Fibroblast of skin of right quadriceps (primary cell): ENCODE measurements at regions not wholly inside any gene's neighbourhood (a gene's known extent, or its start where the extent isn't known, plus 50 kb on each side); places are given as distances from the start of the nearest gene placed in this dataset.

Source experiments
- DNase-seq: peaks from one replicate; pipeline ENCODE4 v3.0.0-alpha.2; 2013

DNA sequence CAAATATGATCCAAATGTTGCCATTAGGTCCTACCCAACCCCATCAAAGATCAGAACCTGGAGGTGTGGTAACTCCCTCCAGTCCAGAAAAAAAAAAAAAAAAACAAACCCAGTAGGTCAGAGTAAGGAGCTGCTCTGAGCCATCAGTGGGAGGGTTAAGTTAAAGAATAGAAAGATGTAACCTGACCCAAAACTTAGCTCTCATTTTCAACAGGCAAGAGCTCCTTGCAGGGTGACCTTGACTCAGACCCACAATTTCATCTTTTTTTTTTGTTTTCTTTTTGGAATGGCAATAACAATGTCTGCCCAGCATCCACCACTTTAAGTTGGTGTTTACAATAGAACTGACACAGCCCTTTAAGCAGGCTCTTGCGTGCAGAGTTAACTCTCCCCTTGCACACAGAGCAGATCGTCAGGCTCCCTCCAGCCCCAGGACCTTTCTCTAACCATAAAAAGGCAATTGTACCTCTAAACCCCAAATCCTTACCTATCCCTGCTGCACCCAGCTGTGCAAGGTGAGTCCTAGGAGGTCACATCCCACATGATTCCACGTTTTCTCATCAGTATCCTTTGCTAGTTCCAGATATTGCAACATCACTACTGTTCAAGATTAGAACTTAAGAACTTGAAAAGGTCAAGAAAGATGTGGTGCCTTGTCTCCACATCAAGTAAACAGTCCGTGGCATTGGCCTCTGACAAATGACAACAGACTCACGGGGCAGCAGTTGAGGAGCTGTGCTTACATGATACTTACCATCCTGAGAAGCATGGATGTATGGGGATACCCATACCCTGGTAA, 178.6 kb upstream of the EEA1 start:
- DNase-seq, result no peak

DNA sequence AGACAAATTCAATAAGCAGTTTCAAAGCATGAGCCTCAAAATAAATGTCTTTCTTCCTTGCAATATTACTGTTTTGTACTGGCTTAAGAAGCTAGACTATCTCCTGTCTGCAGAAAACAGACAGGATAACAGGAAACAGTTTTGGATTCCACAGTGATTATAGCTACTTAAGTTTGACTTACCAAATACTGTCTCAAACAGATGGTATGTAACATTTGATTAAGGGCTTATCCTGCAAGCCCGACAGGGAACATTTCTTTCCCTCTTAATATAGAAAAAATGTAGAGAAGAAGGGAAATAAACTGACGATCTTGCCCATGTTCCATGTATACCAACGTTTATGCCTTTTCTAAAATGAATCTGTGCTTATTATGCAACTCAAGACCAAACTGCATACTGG, 179.9 kb upstream of the EEA1 start:
- DNase-seq, result peak; percentile 81

DNA sequence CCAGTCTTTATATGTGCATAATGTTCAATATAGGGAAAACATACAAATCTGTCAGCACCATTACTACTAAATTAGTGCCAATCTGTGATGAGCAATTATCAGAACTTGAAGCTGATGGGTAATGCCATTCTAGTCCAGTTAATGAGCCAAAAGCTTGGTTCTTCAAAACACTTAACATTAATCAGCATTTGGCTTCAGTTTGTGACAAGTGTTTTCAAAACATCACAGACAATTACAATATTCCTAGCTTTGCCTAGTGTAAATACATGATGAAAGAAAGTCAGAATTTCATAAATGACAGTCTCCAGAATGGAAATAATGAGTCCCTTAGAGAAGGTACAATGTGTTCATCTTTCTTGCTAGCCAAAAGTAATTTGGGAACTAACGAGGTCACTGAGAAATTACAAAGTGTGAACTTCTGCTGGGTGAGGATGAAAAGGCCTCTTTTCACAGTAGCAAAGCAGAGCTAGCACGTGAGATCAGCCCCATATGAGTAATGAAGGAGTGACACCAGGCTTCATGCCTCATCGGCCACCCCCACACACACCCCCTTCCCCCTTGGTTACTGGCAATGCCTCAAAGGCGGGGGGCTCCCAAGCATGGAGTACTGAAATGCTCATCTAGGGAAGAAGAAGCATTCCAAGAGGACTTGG, 180.6 kb upstream of the EEA1 start:
- DNase-seq, result peak; percentile 58

DNA sequence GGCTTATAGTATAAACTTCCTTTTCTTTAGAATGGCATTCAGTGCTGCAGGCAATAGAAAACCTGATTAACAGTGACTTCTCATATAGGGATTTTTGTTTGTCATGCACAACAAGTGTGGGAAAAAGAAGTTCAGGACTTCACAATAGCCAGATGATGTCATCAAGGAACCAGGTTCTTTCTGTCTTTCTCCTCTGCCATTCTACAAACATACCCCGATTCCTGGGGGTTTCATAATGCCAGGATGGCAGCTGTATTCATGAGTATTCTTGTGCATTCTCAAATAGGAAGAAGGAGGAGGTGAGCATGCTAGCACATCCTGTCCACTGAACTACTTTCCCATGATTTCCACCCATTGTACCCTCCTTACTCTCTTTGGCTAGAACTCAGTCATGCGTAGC, 182.7 kb upstream of the EEA1 start:
- DNase-seq, result no peak

DNA sequence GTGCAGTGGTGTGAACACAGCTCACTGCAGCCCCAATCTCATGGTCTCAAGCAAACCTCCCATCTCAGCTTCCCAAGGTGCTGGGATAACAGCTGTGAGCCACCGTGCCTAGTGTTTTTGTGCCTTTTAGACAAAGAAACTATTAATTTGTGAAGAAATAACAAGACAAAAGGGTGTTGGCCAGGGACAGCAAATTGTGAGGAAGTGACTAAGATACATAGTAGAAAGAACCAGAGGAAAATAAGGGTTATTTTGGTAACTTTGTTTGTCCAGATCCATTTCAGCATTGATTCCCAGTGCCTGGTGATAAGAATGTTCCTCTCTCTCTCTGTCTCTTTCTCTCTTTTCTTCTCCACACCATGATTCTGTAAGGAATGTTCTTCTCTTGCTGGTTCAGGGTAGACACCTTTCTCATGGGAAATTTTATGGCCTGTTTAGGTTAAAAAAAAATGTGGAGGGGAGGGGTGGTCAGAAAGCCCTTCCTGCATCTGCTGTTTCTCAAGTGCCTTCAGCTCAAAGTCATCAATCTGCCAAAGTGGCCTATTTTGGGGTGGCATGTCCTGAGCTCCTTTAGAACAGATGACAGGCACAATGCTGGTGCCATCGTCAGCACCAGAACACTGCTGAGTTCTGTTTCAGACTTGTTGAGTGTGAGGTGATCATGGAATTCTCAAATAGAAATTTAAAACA, 184.4 kb upstream of the EEA1 start:
- no peak for DNase-seq

DNA sequence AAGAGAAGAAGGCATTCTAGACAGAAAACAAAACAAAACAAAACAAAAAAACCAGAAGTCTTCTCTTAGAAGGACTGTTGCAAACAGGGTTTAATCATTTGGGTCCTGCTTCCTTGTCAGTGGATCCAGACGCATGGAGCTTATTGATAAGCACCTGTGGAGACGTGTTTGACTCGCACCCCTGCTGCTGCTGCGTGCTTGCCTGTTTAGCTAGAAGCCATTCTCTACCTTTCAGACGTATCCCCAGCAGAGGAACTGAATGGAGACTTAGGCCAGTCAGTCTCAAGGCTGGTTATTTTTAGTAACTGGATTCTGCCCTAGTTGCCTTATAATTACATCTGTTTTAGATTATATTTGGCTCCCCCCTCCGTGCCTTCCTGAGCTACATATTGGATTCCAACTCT, 186.1 kb upstream of the EEA1 start:
- DNase-seq, result peak; percentile 77

DNA sequence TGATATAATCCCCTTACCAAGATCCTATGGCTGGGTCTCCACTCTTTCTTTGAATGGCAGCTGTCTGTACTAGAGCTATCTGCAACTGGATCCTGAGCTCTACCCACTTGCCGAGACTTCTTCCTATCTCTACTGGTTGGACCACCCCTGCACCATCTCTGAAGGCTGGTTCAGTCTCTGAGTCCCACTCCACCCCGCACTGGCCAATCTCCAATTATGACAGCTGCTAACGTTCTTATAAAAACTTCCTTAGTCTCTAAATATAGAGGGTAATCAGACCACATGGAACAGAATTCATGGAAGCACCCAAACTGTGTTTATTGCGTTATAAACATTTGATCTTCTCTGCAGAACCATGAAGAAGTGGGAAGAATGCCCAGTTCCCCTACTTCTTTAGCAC, 186.6 kb upstream of the EEA1 start:
- DNase-seq, result peak; percentile 65

DNA sequence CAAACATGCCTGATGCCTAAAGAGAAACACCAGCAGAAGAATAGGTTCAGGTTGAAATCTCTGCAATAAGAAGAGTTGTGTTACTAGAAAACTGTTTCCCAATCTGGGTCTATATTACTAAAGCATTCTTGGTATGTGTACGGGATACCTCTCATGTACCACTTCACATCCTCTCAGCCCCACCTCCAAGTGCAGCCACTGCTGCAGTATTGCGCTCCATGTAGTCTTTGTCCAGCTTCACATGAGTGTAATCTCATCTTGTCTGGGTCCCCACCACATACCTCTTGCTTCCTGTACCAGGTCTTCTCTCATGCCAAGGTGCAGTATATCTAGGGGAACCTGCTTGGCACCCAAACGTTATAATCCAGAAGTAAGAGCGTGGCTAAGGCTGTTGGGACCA, 187.5 kb upstream of the EEA1 start:
- DNase-seq, result peak; percentile 37

DNA sequence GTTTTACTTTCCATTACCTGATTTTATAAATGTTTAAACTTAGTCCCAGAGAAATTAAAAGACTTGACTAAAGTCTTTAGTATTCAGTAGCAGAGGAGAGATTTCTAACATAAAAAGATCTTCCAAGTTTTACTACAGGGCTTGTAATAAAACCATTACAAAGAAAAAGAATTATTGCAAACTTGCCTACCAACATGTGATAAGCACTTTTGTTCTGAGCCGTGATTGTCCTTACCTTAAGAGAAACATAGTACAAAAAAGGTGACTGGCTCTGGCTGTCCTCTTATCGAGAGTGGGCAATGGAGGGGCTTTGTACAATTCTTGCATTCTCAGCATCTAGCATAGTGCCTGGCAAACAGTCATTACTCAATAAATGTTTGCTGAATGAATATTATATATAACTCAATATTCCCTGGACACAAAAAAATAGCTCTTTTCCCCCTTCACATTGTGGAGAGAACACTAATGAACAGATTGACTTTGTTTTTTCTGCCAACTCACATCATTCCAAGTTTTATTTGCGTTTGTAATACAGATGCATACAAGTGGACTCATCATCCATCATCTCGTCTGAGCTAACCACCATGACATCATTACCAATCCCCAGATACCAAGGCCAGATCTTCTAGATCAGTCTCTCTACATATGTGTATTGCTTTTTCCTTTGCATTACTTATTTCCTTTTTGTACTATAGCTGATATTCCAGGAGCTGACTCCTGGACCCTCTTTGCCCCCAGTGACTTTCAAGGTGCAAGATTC, 192.8 kb upstream of the EEA1 start:
- peak; percentile 94 for DNase-seq

DNA sequence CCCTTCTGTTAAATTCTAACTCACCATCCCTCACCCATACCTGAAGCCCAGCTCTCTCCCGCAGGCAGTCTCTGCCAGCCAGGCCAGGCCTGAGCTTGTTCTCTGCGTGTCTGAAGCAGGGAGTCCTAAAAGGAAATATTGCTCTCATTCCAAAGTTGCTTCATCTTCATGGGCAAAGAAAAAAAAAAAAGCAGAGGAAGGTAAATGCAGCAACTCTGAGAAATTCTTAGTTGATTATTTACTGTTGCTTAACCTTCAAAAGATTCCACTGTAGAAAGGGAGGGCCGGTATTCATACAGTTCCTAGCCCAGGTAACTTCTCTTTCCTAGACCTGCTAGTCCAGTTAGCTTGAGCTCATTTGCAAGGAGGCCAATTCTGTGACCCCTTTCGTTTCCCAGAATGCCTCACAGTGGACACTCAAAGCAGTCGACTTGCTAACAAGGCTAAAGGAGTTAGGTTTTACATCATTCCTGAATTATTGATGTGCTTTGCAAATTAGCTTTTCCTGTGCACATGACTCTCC, 193.5 kb upstream of the EEA1 start:
- no peak for DNase-seq

DNA sequence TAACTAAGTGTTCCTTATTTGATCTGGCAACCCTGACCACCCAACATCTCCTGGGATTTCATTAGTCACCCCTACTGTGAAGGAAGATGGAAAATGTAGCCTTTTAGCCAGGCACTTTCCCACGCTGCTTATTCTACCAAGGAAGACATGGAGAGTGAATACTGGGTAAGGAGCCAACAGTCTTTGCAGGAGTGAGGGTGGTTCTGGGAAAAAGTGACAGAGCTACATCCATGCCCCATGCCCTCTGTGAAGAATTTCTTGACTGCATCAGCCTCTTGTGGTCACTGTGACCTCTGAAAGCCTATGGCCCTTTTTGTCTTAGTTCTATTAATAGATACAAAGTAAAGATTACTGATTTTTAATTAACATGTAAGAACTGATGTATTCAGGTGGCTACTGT, 196.0 kb upstream of the EEA1 start:
- no peak for DNase-seq

DNA sequence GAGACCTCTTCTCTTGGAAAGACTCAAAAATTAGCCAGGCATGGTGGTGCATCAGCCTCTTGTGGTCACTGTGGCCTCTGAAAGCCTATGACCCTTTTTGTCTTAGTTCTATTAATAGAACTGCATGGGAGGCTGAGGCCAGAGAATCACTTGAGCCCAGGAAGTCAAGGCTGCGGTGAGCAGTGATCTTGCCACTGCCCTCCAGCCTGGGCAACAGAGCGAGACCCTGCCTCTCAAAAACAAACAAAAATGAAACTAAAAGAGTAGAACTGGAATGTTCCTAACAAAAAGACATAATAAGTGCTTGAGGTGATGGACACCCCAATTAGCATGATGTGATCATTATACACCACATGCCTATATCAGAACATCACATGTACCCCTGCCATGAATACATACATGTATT, 197.0 kb upstream of the EEA1 start:
- no peak for DNase-seq

DNA sequence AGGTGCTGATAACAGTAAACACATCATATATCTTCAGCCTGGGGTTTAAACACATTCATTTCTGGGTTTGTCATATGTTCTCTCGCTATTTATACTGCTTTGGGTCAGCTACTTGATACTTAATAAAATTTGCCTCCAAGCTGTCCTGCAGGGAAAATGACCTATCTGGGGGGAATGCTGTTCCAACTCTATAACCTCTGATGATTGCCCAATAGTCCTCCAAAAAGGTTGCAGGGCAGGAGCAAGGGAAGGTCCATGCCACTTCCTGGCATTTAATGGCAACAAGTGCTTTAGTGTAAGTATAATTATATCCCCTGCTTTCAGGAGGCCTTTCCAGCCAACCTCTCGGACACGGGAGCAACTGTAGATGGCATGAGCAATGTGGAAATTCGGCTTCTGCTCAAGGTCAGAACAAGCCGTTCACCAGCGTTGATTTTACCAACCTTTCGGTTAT, 198.0 kb upstream of the EEA1 start:
- no peak for DNase-seq

DNA sequence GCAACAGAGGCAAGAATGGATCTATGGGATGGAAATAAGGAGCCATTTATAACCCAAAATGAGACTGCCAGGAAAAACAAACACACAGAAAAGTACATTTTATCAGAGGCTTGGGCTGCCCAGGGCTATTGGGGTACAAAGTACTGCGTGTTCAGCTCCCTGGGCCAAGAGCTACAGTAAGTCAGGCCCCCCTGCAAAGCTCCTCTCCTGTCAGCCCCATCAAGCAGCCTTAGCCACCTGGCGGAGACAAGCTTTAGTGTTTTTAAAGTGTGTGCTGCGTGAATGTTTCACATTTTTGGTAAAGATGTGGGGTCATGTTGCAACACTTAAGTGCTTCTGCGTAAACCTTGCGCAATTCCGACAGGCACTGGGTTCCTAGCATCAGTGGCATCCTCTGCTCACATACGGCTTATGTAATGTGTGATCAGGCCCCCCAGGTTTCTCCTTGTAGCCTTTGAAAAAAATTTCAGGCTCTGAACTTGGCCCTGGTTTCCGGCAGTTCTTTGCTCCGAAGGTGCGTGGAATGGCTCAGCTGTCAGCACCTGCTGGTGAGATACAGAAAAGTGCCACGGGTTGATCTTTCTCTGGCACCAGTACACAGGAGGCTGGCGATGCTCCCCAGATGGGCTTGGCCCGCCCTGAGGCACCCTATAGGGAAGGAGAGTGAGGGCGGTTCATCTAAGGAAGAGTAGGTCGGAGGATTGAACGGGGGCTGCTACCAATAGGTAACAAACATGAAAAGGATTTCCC, 198.7 kb upstream of the EEA1 start:
- peak; percentile 89 for DNase-seq

DNA sequence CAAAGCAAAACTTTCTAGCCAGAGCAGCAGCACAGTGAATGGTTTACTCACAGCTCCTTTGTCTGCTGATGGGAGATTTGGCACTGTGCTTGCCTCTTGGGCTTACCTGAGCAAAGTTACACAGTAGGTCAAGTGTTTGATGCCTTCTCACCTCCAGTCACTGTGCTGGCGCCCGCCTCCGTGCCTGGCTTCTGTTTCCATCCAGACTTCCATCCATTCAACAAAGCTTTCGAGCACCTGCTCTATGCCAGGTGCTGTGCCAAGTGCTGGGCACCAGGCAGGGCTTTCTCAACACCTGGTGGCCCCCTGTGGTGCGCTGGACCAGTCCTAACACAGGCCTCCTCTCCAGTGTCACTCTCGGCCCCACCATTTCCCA, 199.2 kb upstream of the EEA1 start:
- no peak for DNase-seq

DNA sequence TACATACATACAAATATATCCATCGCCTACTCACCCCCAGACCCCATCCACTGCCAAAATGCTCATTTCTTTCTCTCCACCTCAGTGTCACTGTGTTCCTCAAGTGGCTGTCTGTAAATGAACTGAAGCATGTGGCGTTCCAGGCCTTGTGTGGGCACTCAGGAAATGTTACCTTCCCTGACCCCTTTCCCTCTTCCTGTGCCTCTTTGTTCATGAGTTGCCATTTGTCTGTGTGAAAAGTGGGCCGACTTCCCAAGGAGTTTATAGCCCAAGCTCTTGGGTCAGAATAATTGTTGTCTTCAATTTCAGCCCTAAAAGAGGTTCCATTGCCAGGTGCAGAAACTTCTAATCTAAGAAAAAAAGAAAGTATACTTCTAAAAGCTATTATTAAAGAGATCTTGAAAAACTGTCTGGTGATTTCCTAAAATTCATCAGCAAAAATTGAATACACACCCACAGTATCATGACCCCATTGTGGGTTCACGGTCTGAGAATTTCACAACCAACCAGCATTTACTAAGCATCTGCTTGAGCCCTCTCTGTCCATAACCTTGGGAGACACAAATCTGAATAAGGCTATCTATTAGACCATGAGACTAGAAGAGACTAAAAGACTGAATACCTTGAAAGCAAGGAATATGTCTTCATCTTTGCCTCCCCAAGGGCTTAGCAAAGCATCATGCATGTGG, 201.4 kb upstream of the EEA1 start:
- DNase-seq, result no peak

DNA sequence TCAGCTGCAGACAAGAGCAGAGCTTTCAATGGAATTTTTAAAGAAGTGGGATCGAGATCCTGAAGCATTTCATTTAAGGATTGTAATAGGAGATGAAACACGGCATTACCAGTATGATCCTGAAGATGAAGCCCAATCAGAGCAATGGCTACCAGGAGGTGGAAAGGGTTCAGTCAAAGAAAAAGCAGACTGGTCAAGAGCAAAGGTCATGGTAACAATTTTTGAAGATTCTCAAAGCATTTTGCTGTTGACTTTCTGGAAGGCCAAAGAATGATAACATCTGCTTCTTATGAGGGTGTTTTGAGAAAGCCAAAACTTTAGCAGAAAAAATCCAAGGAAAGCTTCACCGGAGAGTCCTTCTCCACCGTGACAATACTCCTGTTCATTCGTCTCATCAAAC, 204.3 kb upstream of the EEA1 start:
- no peak for DNase-seq

DNA sequence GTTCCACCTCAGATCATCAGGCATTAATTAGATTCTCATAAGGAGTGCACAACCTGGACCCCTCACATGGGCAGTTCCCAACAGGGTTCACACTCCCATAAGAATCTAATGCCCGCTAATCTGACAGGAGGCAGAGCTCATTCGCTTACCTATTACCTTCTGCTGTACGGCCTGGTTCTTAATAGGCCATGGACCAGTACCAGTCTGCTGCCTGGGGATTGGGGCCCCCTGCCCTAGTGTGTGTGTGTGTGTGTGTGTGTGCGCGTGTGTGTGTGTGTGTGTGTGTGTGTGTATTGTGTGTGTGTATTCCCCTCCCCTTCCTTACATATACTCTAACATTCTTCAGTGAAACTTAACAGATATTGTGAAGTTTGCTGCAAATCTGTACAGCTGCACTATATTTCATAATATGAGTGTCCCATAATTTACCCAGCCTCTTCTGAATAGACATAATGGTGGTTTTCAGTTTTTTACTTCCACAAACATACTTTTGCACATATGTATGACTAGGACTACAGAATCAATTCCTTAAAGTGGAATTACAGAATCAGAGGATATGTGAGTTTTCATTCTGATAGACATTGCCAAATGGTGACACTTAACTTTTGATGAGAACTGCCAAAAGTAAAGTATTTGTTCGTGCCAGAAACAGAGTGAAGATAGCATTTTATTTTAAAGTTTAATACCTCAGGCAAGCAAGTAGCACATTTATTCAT, 205.2 kb upstream of the EEA1 start:
- no peak for DNase-seq

DNA sequence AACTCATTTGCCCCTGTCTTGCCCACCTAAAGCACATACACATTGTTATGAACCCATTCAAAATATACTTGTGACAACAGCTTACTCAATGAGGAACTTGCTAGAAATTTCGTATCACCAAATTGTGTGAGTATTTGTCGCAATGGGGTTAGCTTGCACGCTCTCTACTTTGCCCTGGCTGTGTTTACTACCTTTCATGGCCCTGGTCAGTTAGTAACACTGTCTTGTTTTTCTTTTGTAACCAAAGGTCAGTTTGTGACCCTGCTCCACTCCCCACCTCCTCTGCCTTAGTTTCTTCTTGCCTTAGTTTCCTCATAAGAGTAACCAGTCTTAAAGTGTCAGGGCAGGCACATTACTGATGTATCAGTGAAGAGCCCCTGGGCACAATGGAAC, 205.8 kb upstream of the EEA1 start:
- DNase-seq, result no peak

DNA sequence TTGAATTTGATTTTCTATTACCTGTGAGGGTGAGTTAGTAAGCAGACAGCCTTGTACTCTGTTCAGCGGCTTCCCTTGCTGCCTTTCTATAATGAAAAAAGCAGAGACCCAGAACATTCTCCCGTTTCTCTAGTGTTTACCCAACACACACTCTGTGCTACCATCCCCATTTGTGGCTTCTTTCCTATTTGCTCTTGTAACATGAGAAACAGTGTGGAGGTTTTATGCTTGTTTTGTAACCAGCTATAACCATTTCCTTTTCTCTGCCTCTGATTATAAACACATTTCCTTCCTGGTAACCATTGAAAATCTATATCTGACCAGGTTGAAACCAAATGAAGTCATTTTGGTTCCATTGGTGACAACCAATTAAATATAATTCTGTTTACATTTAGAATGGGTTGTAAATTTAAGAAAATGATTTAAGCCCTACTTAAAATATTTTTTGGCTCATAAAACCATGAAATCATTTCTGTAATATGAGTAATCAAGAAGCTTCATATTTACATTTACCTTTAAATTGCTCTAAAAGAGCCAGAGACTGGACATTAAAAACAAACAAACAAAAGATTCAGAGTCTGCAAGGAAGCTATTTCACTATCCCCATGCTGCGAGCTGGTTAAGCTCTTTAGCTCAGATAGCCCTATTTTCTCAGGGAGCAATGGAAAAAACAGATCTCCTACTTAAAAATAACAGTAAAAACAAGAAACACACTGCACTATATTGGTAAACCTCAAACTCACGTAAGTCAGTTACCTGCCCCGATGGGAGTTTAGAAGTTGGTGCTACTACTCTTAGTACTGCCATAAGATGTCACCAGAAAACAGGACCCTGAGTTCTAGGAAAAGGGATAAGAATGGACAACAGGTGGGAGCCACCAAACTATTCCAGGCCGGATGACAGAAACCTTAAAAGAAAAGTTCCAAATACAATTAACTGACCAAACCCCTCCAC, 206.5 kb upstream of the EEA1 start:
- peak; percentile 75 for DNase-seq
